MM.1S (cell line): ENCODE measurements at regions not wholly inside any gene's neighbourhood (a gene's known extent, or its start where the extent isn't known, plus 50 kb on each side); places are given as distances from the start of the nearest gene placed in this dataset.

Experiments used
- EZH2 ChIP-seq: fragments of 300-600 bp; sonication (generic); optimal IDR thresholded peaks from 2 replicates; pipeline ENCODE3; 2017; ENCODE audit warnings: low read depth, mild to moderate bottlenecking, antibody characterized with exemption, low read length, mixed read lengths
- EZH2phosphoT487 ChIP-seq: fragments of 300-600 bp; sonication (generic); IDR thresholded peaks from 2 replicates; pipeline ENCODE4 v1.6.1; 2018; ENCODE audit warnings: antibody characterized with exemption, low read length
- TF ChIP-seq, protein P1 (sequence below): fragments of 300-600 bp; sonication (generic); IDR thresholded peaks from 2 replicates; pipeline ENCODE4 v1.5.1; 2016; ENCODE audit warnings: antibody characterized with exemption, low read length, mixed read lengths

DNA sequence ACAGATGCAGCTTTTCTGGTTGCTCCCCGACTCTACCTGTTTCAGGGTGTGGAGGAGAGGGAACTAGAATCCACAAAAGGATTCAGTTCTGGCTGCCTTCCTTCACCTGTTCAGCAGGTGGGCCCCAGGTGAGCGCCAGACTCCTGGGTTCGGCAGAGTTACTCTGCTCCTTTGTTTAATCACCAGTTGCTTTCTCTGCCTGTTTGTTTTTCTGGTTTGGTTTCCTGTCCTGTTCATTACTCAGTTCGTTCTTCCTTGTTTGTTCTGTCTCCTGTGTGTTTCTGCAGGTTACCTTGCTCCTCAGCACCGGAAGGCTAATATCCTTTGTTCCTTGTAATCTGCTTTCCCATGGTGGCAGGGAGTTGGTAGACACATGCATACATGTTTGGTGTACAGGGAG lies 508.5 kb upstream of the ATP11B start:
- TF ChIP-seq, protein P1, sequence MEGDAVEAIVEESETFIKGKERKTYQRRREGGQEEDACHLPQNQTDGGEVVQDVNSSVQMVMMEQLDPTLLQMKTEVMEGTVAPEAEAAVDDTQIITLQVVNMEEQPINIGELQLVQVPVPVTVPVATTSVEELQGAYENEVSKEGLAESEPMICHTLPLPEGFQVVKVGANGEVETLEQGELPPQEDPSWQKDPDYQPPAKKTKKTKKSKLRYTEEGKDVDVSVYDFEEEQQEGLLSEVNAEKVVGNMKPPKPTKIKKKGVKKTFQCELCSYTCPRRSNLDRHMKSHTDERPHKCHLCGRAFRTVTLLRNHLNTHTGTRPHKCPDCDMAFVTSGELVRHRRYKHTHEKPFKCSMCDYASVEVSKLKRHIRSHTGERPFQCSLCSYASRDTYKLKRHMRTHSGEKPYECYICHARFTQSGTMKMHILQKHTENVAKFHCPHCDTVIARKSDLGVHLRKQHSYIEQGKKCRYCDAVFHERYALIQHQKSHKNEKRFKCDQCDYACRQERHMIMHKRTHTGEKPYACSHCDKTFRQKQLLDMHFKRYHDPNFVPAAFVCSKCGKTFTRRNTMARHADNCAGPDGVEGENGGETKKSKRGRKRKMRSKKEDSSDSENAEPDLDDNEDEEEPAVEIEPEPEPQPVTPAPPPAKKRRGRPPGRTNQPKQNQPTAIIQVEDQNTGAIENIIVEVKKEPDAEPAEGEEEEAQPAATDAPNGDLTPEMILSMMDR: no peak
- no peak for TF ChIP-seq EZH2
- TF ChIP-seq EZH2phosphoT487: no peak
